Stimulated activated CD4-positive, alpha-beta T cell treated with anti-CD3 and anti-CD28 coated beads, Interleukin-4, amount 100 ng/mL, for 1 hour (primary cell): ENCODE measurements at regions not wholly inside any gene's neighbourhood (a gene's known extent, or its start where the extent isn't known, plus 50 kb on each side); places are given as distances from the start of the nearest gene placed in this dataset.

ENCODE experiments used
- DNase-seq: peaks from one replicate; pipeline ENCODE4 v3.0.0-alpha.2; 2020

GRCh38 chr20:24256307-24256706 is 213.1 kb upstream of the SYNDIG1 start:
- DNase-seq = no peak

- no peak for DNase-seq
These were observed 214.9 kb upstream of the SYNDIG1 start for GRCh38 chr20:24254480-24254879.

GRCh38 chr20:24253321-24253720 is 216.1 kb upstream of the SYNDIG1 start:
- no peak for DNase-seq

GRCh38 chr20:24245094-24245493 is 224.3 kb upstream of the SYNDIG1 start:
- no peak for DNase-seq

GRCh38 chr20:24242763-24243162 is 226.7 kb upstream of the SYNDIG1 start:
- DNase-seq = no peak

GRCh38 chr20:24241466-24241865 is 228.0 kb upstream of the SYNDIG1 start:
- DNase-seq = no peak

GRCh38 chr20:24236963-24237362 is 232.5 kb upstream of the SYNDIG1 start:
- no peak for DNase-seq

GRCh38 chr20:24236201-24236600 is 233.2 kb upstream of the SYNDIG1 start:
- no peak for DNase-seq

- DNase-seq = no peak
These were observed 233.9 kb upstream of the SYNDIG1 start for GRCh38 chr20:24235296-24236175.

- DNase-seq = no peak
These were observed 239.0 kb upstream of the GGTLC1 start for GRCh38 chr20:24227600-24227999.

- no peak for DNase-seq
These were observed 223.9 kb upstream of the GGTLC1 start for GRCh38 chr20:24212494-24212893.

- no peak for DNase-seq
These were observed 223.4 kb upstream of the GGTLC1 start for GRCh38 chr20:24211972-24212371.

GRCh38 chr20:24210356-24210755 is 221.8 kb upstream of the GGTLC1 start:
- no peak for DNase-seq

- no peak for DNase-seq
These were observed 220.1 kb upstream of the GGTLC1 start for GRCh38 chr20:24208652-24209051.

- no peak for DNase-seq
These were observed 219.3 kb upstream of the GGTLC1 start for GRCh38 chr20:24207803-24208300.

GRCh38 chr20:24206995-24207394 is 218.4 kb upstream of the GGTLC1 start:
- no peak for DNase-seq

- DNase-seq = no peak
These were observed 215.1 kb upstream of the GGTLC1 start for GRCh38 chr20:24203526-24204183.

- DNase-seq = no peak
These were observed 210.9 kb upstream of the GGTLC1 start for GRCh38 chr20:24199501-24199900.

- no peak for DNase-seq
These were observed 205.6 kb upstream of the GGTLC1 start for GRCh38 chr20:24194143-24194542.

- DNase-seq = no peak
These were observed 202.3 kb upstream of the GGTLC1 start for GRCh38 chr20:24190905-24191304.

- no peak for DNase-seq
These were observed 197.2 kb upstream of the GGTLC1 start for GRCh38 chr20:24185791-24186190.

- DNase-seq = no peak
These were observed 192.6 kb upstream of the GGTLC1 start for GRCh38 chr20:24181151-24181550.

- no peak for DNase-seq
These were observed 180.7 kb upstream of the GGTLC1 start for GRCh38 chr20:24169256-24169655.

- DNase-seq = no peak
These were observed 177.8 kb upstream of the GGTLC1 start for GRCh38 chr20:24166412-24166811.

- no peak for DNase-seq
These were observed 177.5 kb upstream of the GGTLC1 start for GRCh38 chr20:24166123-24166381.
